Omental fat pad (tissue), 3 donors: ENCODE measurements at regions not wholly inside any gene's neighbourhood (a gene's known extent, or its start where the extent isn't known, plus 50 kb on each side); places are given as distances from the start of the nearest gene placed in this dataset.

Source experiments
- ATAC-seq: fragments of 150-250 bp; one replicate; pipeline ENCODE4 v1.9.1; 2016; ENCODE audit warnings: mild to moderate bottlenecking, moderate library complexity; ENCODE audit not compliant: low FRiP score
- DNase-seq: peaks from one replicate; pipeline ENCODE4 v3.0.0-alpha.2; 2019; ENCODE audit warnings: low spot score
- CTCF ChIP-seq, 3 donors: fragments of 450-650 bp; IDR thresholded peaks; one replicate each; pipeline ENCODE4 v1.5.1; 2016 to 2017; ENCODE audit warnings: antibody characterized with exemption in 3 of 3, mild to moderate bottlenecking in 3 of 3, moderate library complexity in 2 of 3

GRCh38 chr2:226274143-226274542, 525.5 kb downstream of the IRS1 start:
- DNase-seq (no peak), ATAC-seq (no peak)
- TF ChIP-seq CTCF (IDR thresholded peaks at IDR 0.05) = no peak

- TF ChIP-seq CTCF (IDR thresholded peaks at IDR 0.05) = no peak
- ATAC-seq = no peak
- DNase-seq = no peak
Measured at GRCh38 chr2:226273440-226273839, 526.2 kb downstream of the IRS1 start.

- ATAC-seq (no peak), DNase-seq (no peak)
Measured at GRCh38 chr2:226272435-226272834, 527.2 kb downstream of the IRS1 start.

GRCh38 chr2:226270285-226271058, 529.1 kb downstream of the IRS1 start:
- ATAC-seq = no peak
- no peak for DNase-seq
- no peak for TF ChIP-seq CTCF (IDR thresholded peaks at IDR 0.05)

More at GRCh38 chr2:226272435-226272834, 527.2 kb downstream of the IRS1 start:
- TF ChIP-seq CTCF (IDR thresholded peaks at IDR 0.05) = no peak

- ATAC-seq (no peak), DNase-seq (no peak)
- no peak for TF ChIP-seq CTCF (IDR thresholded peaks at IDR 0.05)
Measured at GRCh38 chr2:226267516-226268289, 531.9 kb downstream of the IRS1 start.

- TF ChIP-seq CTCF (IDR thresholded peaks at IDR 0.05) = no peak
- DNase-seq = no peak
- no peak for ATAC-seq
Measured at GRCh38 chr2:226256709-226257376, 542.8 kb downstream of the IRS1 start.
